Cardiac muscle cell (in vitro differentiated cells and primary cell): ENCODE measurements at regions not wholly inside any gene's neighbourhood (a gene's known extent, or its start where the extent isn't known, plus 50 kb on each side); places are given as distances from the start of the nearest gene placed in this dataset.

Experiments
- DNase-seq, 2 donors: peaks; one replicate each; pipeline versions ENCODE4 v3.0.0 to v3.0.0-alpha.2; 2010 to 2017; ENCODE audit warnings: low read depth in 1 of 2, low spot score in 1 of 2
- H3K27ac ChIP-seq: fragments of 200-600 bp; sonication (generic); 2 replicates; pipeline ENCODE4 v1.5.1; 2016
- H3K27me3 ChIP-seq: fragments of 200-600 bp; sonication (generic); 2 replicates; pipeline ENCODE4 v1.6.0; 2016; ENCODE audit warnings: control low read depth
- H3K36me3 ChIP-seq: fragments of 200-600 bp; sonication (generic); 2 replicates; pipeline ENCODE4 v1.5.1; 2016; ENCODE audit warnings: control low read depth
- H3K4me1 ChIP-seq: fragments of 200-600 bp; sonication (generic); 2 replicates; pipeline ENCODE4 v1.8.1; 2017; ENCODE audit warnings: low read depth, mild to moderate bottlenecking, mixed run types
- H3K4me3 ChIP-seq: fragments of 200-600 bp; sonication (generic); 2 replicates; pipeline ENCODE4 v1.5.1; 2016; ENCODE audit warnings: mild to moderate bottlenecking
- H3K9me3 ChIP-seq: fragments of 200-600 bp; sonication (generic); 2 replicates; pipeline ENCODE4 v1.5.1; 2017; ENCODE audit warnings: low read depth, mild to moderate bottlenecking, control low read depth
- CTCF ChIP-seq: IDR thresholded peaks from 2 replicates; pipeline ENCODE4 v1.5.1; 2012; ENCODE audit warnings: low read depth, mild to moderate bottlenecking, low read length

GRCh38 chr2:40841856-40842255 lies 390.0 kb upstream of the SLC8A1 start:
- no peak overlapping the region for H3K4me3 ChIP-seq
- no peak for DNase-seq
- H3K36me3 ChIP-seq, result no peaks in the 10 kb centered on the region
- no peaks in the 10 kb centered on the region for H3K4me1 ChIP-seq
- H3K9me3 ChIP-seq, result no peaks in the 10 kb centered on the region
- H3K27ac ChIP-seq, result no peak overlapping the region
- TF ChIP-seq CTCF, result no peak
- H3K27me3 ChIP-seq, result no peaks in the 10 kb centered on the region

- H3K4me3 ChIP-seq, result no peak overlapping the region
Measured at GRCh38 chr2:40844353-40845277, 392.7 kb upstream of the SLC8A1 start.

GRCh38 chr2:40851661-40852060 lies 399.8 kb upstream of the SLC8A1 start:
- no peak for DNase-seq
- no peaks in the 10 kb centered on the region for H3K27me3 ChIP-seq
- no peak overlapping the region for H3K27ac ChIP-seq
- H3K4me3 ChIP-seq, result no peak overlapping the region
- H3K9me3 ChIP-seq, result no peaks in the 10 kb centered on the region
- H3K36me3 ChIP-seq, result no peaks in the 10 kb centered on the region
- no peak for TF ChIP-seq CTCF
- no peaks in the 10 kb centered on the region for H3K4me1 ChIP-seq

More at GRCh38 chr2:40844353-40845277, 392.7 kb upstream of the SLC8A1 start:
- Histone ChIP-seq H3K27ac (no peak overlapping the region), H3K36me3 (no peaks in the 10 kb centered on the region), H3K4me1 (no peaks in the 10 kb centered on the region), H3K27me3 (no peaks in the 10 kb centered on the region), H3K9me3 (no peaks in the 10 kb centered on the region)
- no peak for TF ChIP-seq CTCF
- peak; percentile 9 to 28 for DNase-seq

GRCh38 chr2:40859617-40860016 lies 407.7 kb upstream of the SLC8A1 start:
- TF ChIP-seq CTCF, result no peak
- no peak for DNase-seq
- no peak overlapping the region for H3K27ac ChIP-seq
- no peaks in the 10 kb centered on the region for H3K36me3 ChIP-seq
- no peaks in the 10 kb centered on the region for H3K27me3 ChIP-seq
- H3K4me1 ChIP-seq, result no peaks in the 10 kb centered on the region
- H3K9me3 ChIP-seq, result no peaks in the 10 kb centered on the region
- no peak overlapping the region for H3K4me3 ChIP-seq

- H3K4me3 ChIP-seq, result no peak overlapping the region
- TF ChIP-seq CTCF, result no peak
- H3K36me3 ChIP-seq, result no peaks in the 10 kb centered on the region
- no peak overlapping the region for H3K27ac ChIP-seq
- no peak for DNase-seq
- H3K4me1 ChIP-seq, result no peaks in the 10 kb centered on the region
- no peaks in the 10 kb centered on the region for H3K9me3 ChIP-seq
- no peaks in the 10 kb centered on the region for H3K27me3 ChIP-seq
Measured at GRCh38 chr2:40867829-40868228, 415.9 kb upstream of the SLC8A1 start.
